Astrocyte (in vitro differentiated cells and primary cell): ENCODE measurements at regions not wholly inside any gene's neighbourhood (a gene's known extent, or its start where the extent isn't known, plus 50 kb on each side); places are given as distances from the start of the nearest gene placed in this dataset.

Experiments
- DNase-seq: peaks from one replicate; pipeline ENCODE4 v3.0.0-alpha.2; 2010; ENCODE audit warnings: low read depth
- FAIRE-seq: peaks from 2 replicates; lab custom pipeline; 2011; peaks lifted over from hg19 to GRCh38; lab: Jason Lieb, UNC
- H2AFZ ChIP-seq: 2 replicates; pipeline ENCODE4 v1.6.0; 2012; ENCODE audit warnings: low read depth, low read length, inconsistent platforms
- H3K27ac ChIP-seq: 2 replicates; pipeline ENCODE4 v1.5.1; 2011; ENCODE audit warnings: low read depth, low read length, inconsistent platforms
- H3K27me3 ChIP-seq: 2 replicates; pipeline ENCODE4 v1.6.0; 2011; ENCODE audit warnings: low read length, inconsistent platforms; ENCODE audit not compliant: insufficient read depth
- H3K36me3 ChIP-seq: 2 replicates; pipeline ENCODE4 v1.5.1; 2011; ENCODE audit warnings: low read length, inconsistent platforms; ENCODE audit not compliant: insufficient read depth
- H3K4me1 ChIP-seq: 2 replicates; pipeline ENCODE4 v1.5.1; 2011; ENCODE audit warnings: low read length, inconsistent platforms; ENCODE audit not compliant: insufficient read depth
- H3K4me2 ChIP-seq: 2 replicates; pipeline ENCODE4 v1.6.0; 2012; ENCODE audit warnings: low read length, inconsistent platforms
- H3K4me3 ChIP-seq: 2 replicates; pipeline ENCODE4 v1.5.1; 2011; ENCODE audit warnings: low read depth, mild to moderate bottlenecking, low read length, inconsistent platforms; ENCODE audit not compliant: insufficient read depth
- H3K79me2 ChIP-seq: 2 replicates; pipeline ENCODE4 v1.6.0; 2012; ENCODE audit warnings: mild to moderate bottlenecking, low read length, inconsistent platforms; ENCODE audit not compliant: insufficient read depth
- H3K9ac ChIP-seq: 2 replicates; pipeline ENCODE4 v1.6.0; 2012; ENCODE audit warnings: mild to moderate bottlenecking, low read length, inconsistent platforms
- H3K9me3 ChIP-seq: 2 replicates; pipeline ENCODE4 v1.5.1; 2012; ENCODE audit warnings: low read depth, mild to moderate bottlenecking, low read length, inconsistent platforms; ENCODE audit not compliant: insufficient read depth
- H4K20me1 ChIP-seq: 2 replicates; pipeline ENCODE4 v1.6.0; 2012; ENCODE audit warnings: low read length, inconsistent platforms; ENCODE audit not compliant: insufficient read depth
- H3K27ac Mint-ChIP-seq: one replicate; pipeline ENCODE4 v1.8.0; 2021; ENCODE audit warnings: mild to moderate bottlenecking, mixed read lengths; ENCODE audit not compliant: unreplicated experiment
- H3K27me3 Mint-ChIP-seq: one replicate; pipeline ENCODE4 v1.8.0; 2021; ENCODE audit warnings: low read depth, mixed read lengths; ENCODE audit not compliant: unreplicated experiment
- H3K36me3 Mint-ChIP-seq: one replicate; pipeline ENCODE4 v1.8.0; 2021; ENCODE audit warnings: low read depth, mixed read lengths; ENCODE audit not compliant: unreplicated experiment
- H3K4me1 Mint-ChIP-seq: one replicate; pipeline ENCODE4 v1.8.0; 2021; ENCODE audit warnings: low read depth, mixed read lengths; ENCODE audit not compliant: unreplicated experiment
- H3K4me3 Mint-ChIP-seq: one replicate; pipeline ENCODE4 v1.8.0; 2021; ENCODE audit warnings: mild to moderate bottlenecking, moderate library complexity, mixed read lengths; ENCODE audit not compliant: unreplicated experiment
- H3K9me3 Mint-ChIP-seq: one replicate; pipeline ENCODE4 v1.8.0; 2021; ENCODE audit warnings: mild to moderate bottlenecking, mixed read lengths; ENCODE audit not compliant: unreplicated experiment
- EZH2 ChIP-seq: IDR thresholded peaks from 2 replicates; pipeline ENCODE4 v1.6.1; 2012; ENCODE audit warnings: mild to moderate bottlenecking, low read length, inconsistent platforms; ENCODE audit not compliant: insufficient read depth
- TF ChIP-seq, protein P1 (sequence below): IDR thresholded peaks from 2 replicates; pipeline ENCODE4 v1.5.1; 2011; ENCODE audit warnings: low read depth, mild to moderate bottlenecking, inconsistent platforms, low read length, moderate library complexity; ENCODE audit not compliant: insufficient read depth

DNA sequence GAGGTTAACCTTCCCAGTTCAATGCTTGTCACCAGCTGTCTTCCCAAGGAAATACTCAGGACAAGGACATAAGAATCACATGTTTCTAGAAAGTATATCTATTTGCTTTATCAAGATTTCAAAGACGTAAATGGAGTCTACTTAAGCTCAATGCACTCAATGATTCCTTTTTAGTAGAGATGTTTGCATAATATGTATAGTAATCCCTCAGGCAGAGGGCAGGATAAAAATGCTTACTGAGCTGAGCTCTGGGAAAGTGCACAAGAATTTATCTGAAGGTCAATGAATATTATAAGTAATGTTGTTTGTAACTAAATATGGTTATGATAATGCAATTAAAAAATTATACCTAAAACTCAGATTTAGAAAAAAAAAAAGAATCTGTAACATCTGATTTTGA, 1309.4 kb upstream of the SLC10A2 start:
- H3K4me1 Mint-ChIP-seq, result no peaks in the 10 kb centered on the region
- Histone ChIP-seq H3K27me3 (no peaks in the 10 kb centered on the region), H3K36me3 (no peaks in the 10 kb centered on the region), H3K4me3 (no peak overlapping the region), H4K20me1 (no peaks in the 10 kb centered on the region), H3K27ac (no peak overlapping the region), H3K9ac (no peak overlapping the region), H3K79me2 (no peaks in the 10 kb centered on the region), H3K4me2 (no peak overlapping the region), H3K9me3 (no peaks in the 10 kb centered on the region), H3K4me1 (no peaks in the 10 kb centered on the region), H2AFZ (no peak overlapping the region)
- FAIRE-seq, result no peak
- H3K27ac Mint-ChIP-seq, result no peak overlapping the region
- TF ChIP-seq, protein P1, sequence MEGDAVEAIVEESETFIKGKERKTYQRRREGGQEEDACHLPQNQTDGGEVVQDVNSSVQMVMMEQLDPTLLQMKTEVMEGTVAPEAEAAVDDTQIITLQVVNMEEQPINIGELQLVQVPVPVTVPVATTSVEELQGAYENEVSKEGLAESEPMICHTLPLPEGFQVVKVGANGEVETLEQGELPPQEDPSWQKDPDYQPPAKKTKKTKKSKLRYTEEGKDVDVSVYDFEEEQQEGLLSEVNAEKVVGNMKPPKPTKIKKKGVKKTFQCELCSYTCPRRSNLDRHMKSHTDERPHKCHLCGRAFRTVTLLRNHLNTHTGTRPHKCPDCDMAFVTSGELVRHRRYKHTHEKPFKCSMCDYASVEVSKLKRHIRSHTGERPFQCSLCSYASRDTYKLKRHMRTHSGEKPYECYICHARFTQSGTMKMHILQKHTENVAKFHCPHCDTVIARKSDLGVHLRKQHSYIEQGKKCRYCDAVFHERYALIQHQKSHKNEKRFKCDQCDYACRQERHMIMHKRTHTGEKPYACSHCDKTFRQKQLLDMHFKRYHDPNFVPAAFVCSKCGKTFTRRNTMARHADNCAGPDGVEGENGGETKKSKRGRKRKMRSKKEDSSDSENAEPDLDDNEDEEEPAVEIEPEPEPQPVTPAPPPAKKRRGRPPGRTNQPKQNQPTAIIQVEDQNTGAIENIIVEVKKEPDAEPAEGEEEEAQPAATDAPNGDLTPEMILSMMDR, result no peak
- TF ChIP-seq EZH2, result no peak
- DNase-seq, result no peak
- peaks cover 2% of the 10 kb centered on the region for H3K9me3 Mint-ChIP-seq
- no peak overlapping the region for H3K4me3 Mint-ChIP-seq
- H3K27me3 Mint-ChIP-seq, result no peaks in the 10 kb centered on the region
- H3K36me3 Mint-ChIP-seq, result no peaks in the 10 kb centered on the region

- Mint-ChIP-seq H3K4me3 (no peak overlapping the region), H3K27me3 (no peaks in the 10 kb centered on the region), H3K36me3 (no peaks in the 10 kb centered on the region), H3K9me3 (no peaks in the 10 kb centered on the region), H3K27ac (no peak overlapping the region), H3K4me1 (no peaks in the 10 kb centered on the region)
- Histone ChIP-seq H2AFZ (no peak overlapping the region), H3K79me2 (no peaks in the 10 kb centered on the region), H3K9me3 (no peaks in the 10 kb centered on the region), H3K27ac (no peak overlapping the region), H3K36me3 (no peaks in the 10 kb centered on the region), H3K27me3 (no peaks in the 10 kb centered on the region), H3K4me1 (no peaks in the 10 kb centered on the region), H3K4me2 (no peak overlapping the region), H4K20me1 (no peaks in the 10 kb centered on the region), H3K4me3 (no peak overlapping the region), H3K9ac (no peak overlapping the region)
- no peak for TF ChIP-seq EZH2
- DNase-seq (no peak), FAIRE-seq (no peak)
These were observed 1306.0 kb upstream of the SLC10A2 start for GRCh38 chr13:104372095-104372655.

DNA sequence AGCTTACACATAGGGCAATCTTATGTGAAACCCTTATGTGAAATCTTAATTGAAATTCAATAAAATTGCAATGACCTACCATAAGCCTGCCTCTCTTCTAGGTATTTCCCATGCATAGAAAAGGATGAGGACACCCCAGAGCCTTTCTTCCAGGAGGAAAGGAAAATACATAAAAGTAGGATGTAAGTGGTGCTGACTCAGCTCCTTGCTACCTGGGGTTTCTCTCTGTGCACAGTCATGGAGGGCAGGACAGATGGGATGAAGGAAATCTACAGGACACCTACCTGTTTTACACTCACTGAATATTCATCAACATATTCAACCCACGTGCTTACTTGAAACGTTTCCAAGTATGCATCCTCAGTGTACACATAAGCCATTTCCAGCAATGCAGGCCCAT, 1299.2 kb upstream of the SLC10A2 start:
- no peak for DNase-seq
- no peak overlapping the region for H3K27ac Mint-ChIP-seq
- H3K36me3 ChIP-seq, result no peaks in the 10 kb centered on the region
- H3K9me3 ChIP-seq, result no peaks in the 10 kb centered on the region
- no peak overlapping the region for H2AFZ ChIP-seq
- H3K4me3 Mint-ChIP-seq, result no peak overlapping the region
- no peaks in the 10 kb centered on the region for H3K27me3 Mint-ChIP-seq
- H3K27me3 ChIP-seq, result no peaks in the 10 kb centered on the region
- H3K27ac ChIP-seq, result no peak overlapping the region
- H3K4me1 Mint-ChIP-seq, result no peaks in the 10 kb centered on the region
- TF ChIP-seq, protein P1, result no peak
- no peak for TF ChIP-seq EZH2
- no peaks in the 10 kb centered on the region for H3K79me2 ChIP-seq
- H3K9me3 Mint-ChIP-seq, result no peaks in the 10 kb centered on the region
- no peaks in the 10 kb centered on the region for H3K4me1 ChIP-seq
- no peak for FAIRE-seq
- no peaks in the 10 kb centered on the region for H3K36me3 Mint-ChIP-seq
- no peak overlapping the region for H3K4me2 ChIP-seq
- H3K4me3 ChIP-seq, result no peak overlapping the region
- H3K9ac ChIP-seq, result no peak overlapping the region
- H4K20me1 ChIP-seq, result no peaks in the 10 kb centered on the region
